SK-N-SH (cell line): ENCODE measurements at regions not wholly inside any gene's neighbourhood (a gene's known extent, or its start where the extent isn't known, plus 50 kb on each side); places are given as distances from the start of the nearest gene placed in this dataset.

Experiments used
- CTCF ChIA-PET: fragments of 300-600, 350-600 bp; formaldehyde crosslinking; extraction: SDS; loops from one replicate; lab custom pipeline; 2021; lab: Yijun Ruan, JAX
- POLR2A ChIA-PET: fragments of 350-600 bp; sonication (Branson Sonifier 250); formaldehyde crosslinking; extraction: SDS; loops from one replicate; lab custom pipeline; 2020; ENCODE audit warnings: antibody characterized with exemption, inconsistent platforms; lab: Yijun Ruan, JAX
- DNase-seq: peaks from one replicate; pipeline ENCODE4 v3.0.0; 2012
- H2AFZ ChIP-seq: fragments of 200-600 bp; sonication (generic); 2 replicates; pipeline ENCODE4 v1.8.1; 2016; ENCODE audit warnings: antibody characterized with exemption, mild to moderate bottlenecking, low read depth
- H3F3A ChIP-seq: fragments of 200-600 bp; sonication (generic); replicated peaks from 2 replicates; pipeline ENCODE3; 2016; ENCODE audit warnings: antibody characterized with exemption, mild to moderate bottlenecking; ENCODE audit not compliant: insufficient read depth
- H3K27ac ChIP-seq, 2 experiments: fragments of 200-500 bp in 1 of 2; fragments of 200-600 bp in 1 of 2; sonication (Bioruptor generic) in 1 of 2; sonication (generic), shearing (Covaris generic) in 1 of 2; 2 replicates each; pipeline versions ENCODE4 v1.5.1 to v1.6.1; 2014 to 2016; ENCODE audit warnings: low read depth in 2 of 2, inconsistent platforms in 1 of 2, low read length in 1 of 2, mild to moderate bottlenecking in 1 of 2, mixed read lengths in 1 of 2
- H3K27me3 ChIP-seq: fragments of 200-600 bp; sonication (generic), shearing (Covaris generic); 2 replicates; pipeline ENCODE4 v1.6.1; 2016; ENCODE audit warnings: mixed run types; ENCODE audit not compliant: insufficient read depth
- H3K36me3 ChIP-seq, 2 experiments: fragments of 200-500 bp in 1 of 2; fragments of 200-600 bp in 1 of 2; sonication (Bioruptor generic) in 1 of 2; sonication (generic) in 1 of 2; replicated peaks in 1 of 2; 2 replicates each; pipeline versions ENCODE3 to v1.5.1; 2014 to 2016; ENCODE audit warnings: low read length in 1 of 2, mild to moderate bottlenecking in 1 of 2; ENCODE audit not compliant: insufficient read depth in 2 of 2, control insufficient read depth in 1 of 2
- H3K4me1 ChIP-seq, 2 experiments: fragments of 200-500 bp in 1 of 2; fragments of 200-600 bp in 1 of 2; sonication (Bioruptor generic) in 1 of 2; sonication (generic), shearing (Covaris generic) in 1 of 2; 2 replicates each; pipeline versions ENCODE4 v1.5.1 to v1.6.1; 2014 to 2016; ENCODE audit warnings: low read depth in 1 of 2, low read length in 1 of 2, mixed run types in 1 of 2; ENCODE audit not compliant: insufficient read depth in 2 of 2, control insufficient read depth in 1 of 2
- H3K4me2 ChIP-seq: fragments of 200-600 bp; sonication (generic), shearing (Covaris generic); 2 replicates; pipeline ENCODE4 v1.6.1; 2017; ENCODE audit warnings: mixed run types
- H3K4me3 ChIP-seq, 2 experiments: fragments of 200-500 bp in 1 of 2; fragments of 200-600 bp in 1 of 2; sonication (Bioruptor generic) in 1 of 2; sonication (generic), shearing (Covaris generic) in 1 of 2; 2 replicates each; pipeline versions ENCODE4 v1.5.1 to v1.8.1; 2014 to 2016; ENCODE audit warnings: low read depth in 2 of 2, inconsistent platforms in 1 of 2, low read length in 1 of 2, mild to moderate bottlenecking in 1 of 2, mixed read lengths in 1 of 2, moderate library complexity in 1 of 2
- H3K79me2 ChIP-seq: fragments of 200-600 bp; sonication (generic); 2 replicates; pipeline ENCODE4 v1.8.1; 2017; ENCODE audit warnings: mild to moderate bottlenecking; ENCODE audit not compliant: insufficient read depth
- H3K9ac ChIP-seq: fragments of 200-600 bp; sonication (generic); 2 replicates; pipeline ENCODE4 v1.6.1; 2017; ENCODE audit warnings: mixed run types
- H3K9me2 ChIP-seq: fragments of 200-600 bp; sonication (generic); 2 replicates; pipeline ENCODE4 v1.6.1; 2017; ENCODE audit warnings: mixed run types
- H3K9me3 ChIP-seq: fragments of 200-600 bp; sonication (generic); 2 replicates; pipeline ENCODE4 v1.6.1; 2017; ENCODE audit warnings: mixed run types, mild to moderate bottlenecking, moderate library complexity
- H4K20me1 ChIP-seq: fragments of 200-600 bp; sonication (generic); 2 replicates; pipeline ENCODE4 v1.6.1; 2017; ENCODE audit warnings: mild to moderate bottlenecking, mixed run types; ENCODE audit not compliant: insufficient read depth
- ELF1 ChIP-seq: IDR thresholded peaks from 2 replicates; pipeline ENCODE4 v1.4.0; 2012
- EZH2phosphoT487 ChIP-seq: fragments of 200-600 bp; sonication (generic); IDR thresholded peaks from 2 replicates; pipeline ENCODE4 v1.6.1; 2017; ENCODE audit warnings: low read depth, mixed run types, mild to moderate bottlenecking, antibody characterized with exemption, moderate library complexity, borderline replicate concordance
- GATA2 ChIP-seq: sonication (generic); formaldehyde crosslinking; IDR thresholded peaks from 2 replicates; pipeline ENCODE4 v1.5.0; 2020; ENCODE audit warnings: mild to moderate bottlenecking, missing genetic modification reagents
- MAX ChIP-seq: IDR thresholded peaks from 2 replicates; pipeline ENCODE4 v1.4.0; 2012; ENCODE audit warnings: low read depth
- MEF2A ChIP-seq: IDR thresholded peaks from 2 replicates; pipeline ENCODE4 v1.4.0; 2012; ENCODE audit warnings: low read depth, borderline replicate concordance
- TEAD4 ChIP-seq: IDR thresholded peaks from 2 replicates; pipeline ENCODE4 v1.4.0; 2012; ENCODE audit warnings: mild to moderate bottlenecking, borderline replicate concordance; ENCODE audit not compliant: insufficient read depth
- USF1 ChIP-seq: IDR thresholded peaks from 2 replicates; pipeline ENCODE4 v1.4.0; 2012; ENCODE audit warnings: low read depth, borderline replicate concordance
- ZBTB33 ChIP-seq: IDR thresholded peaks from 2 replicates; pipeline ENCODE4 v1.4.0; 2012; ENCODE audit warnings: low read depth, borderline replicate concordance
- WGBS: methylation state at CpG from one replicate; pipeline ENCODE4 v1.1.6; 2017; ENCODE audit warnings: low lambda C conversion rate; 5-methylcytosine and 5-hydroxymethylcytosine counted together
- TF ChIP-seq, protein P1 (sequence below): fragments of 200-600 bp; sonication (generic); IDR thresholded peaks from 2 replicates; pipeline ENCODE4 v1.6.1; 2017; ENCODE audit warnings: antibody characterized with exemption, mild to moderate bottlenecking, moderate library complexity
- TF ChIP-seq, protein P2 (sequence below): IDR thresholded peaks from 2 replicates; pipeline ENCODE4; 2012

DNA sequence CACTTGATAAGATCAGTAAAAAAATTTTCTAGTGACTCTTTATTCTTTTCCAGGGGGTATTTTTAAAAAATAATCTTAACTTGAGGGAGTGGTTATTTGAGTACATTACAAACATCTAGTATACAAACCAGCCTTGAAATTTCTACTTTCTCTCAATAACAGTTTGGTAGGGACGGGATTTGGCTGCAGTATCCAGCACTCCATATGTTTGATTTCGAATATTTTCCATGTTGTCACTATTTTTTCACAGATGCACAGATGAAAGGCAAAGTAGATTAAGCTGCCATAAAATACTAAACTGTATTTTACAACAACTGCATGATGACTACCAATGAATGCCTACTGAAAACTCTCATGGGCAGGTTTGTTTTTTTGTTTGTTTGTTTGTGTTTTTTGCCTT lies 225.0 kb downstream of the COX7B2 start:
- ChIA-PET POLR2A (no interaction called here), CTCF (no interaction called here)
- no peaks in the 10 kb centered on the region for H3K4me1 ChIP-seq
- no peak for TF ChIP-seq USF1
- TF ChIP-seq MEF2A = no peak
- TF ChIP-seq ZBTB33 = no peak
- TF ChIP-seq EZH2phosphoT487 = no peak
- TF ChIP-seq, protein P1, sequence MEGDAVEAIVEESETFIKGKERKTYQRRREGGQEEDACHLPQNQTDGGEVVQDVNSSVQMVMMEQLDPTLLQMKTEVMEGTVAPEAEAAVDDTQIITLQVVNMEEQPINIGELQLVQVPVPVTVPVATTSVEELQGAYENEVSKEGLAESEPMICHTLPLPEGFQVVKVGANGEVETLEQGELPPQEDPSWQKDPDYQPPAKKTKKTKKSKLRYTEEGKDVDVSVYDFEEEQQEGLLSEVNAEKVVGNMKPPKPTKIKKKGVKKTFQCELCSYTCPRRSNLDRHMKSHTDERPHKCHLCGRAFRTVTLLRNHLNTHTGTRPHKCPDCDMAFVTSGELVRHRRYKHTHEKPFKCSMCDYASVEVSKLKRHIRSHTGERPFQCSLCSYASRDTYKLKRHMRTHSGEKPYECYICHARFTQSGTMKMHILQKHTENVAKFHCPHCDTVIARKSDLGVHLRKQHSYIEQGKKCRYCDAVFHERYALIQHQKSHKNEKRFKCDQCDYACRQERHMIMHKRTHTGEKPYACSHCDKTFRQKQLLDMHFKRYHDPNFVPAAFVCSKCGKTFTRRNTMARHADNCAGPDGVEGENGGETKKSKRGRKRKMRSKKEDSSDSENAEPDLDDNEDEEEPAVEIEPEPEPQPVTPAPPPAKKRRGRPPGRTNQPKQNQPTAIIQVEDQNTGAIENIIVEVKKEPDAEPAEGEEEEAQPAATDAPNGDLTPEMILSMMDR = no peak
- H3K9me2 ChIP-seq = no peaks in the 10 kb centered on the region
- H2AFZ ChIP-seq = no peak overlapping the region
- H3K4me3 ChIP-seq = no peak overlapping the region
- no peaks in the 10 kb centered on the region for H3F3A ChIP-seq
- H3K36me3 ChIP-seq = no peaks in the 10 kb centered on the region
- H3K9me3 ChIP-seq = no peaks in the 10 kb centered on the region
- H3K27ac ChIP-seq = no peak overlapping the region
- no peaks in the 10 kb centered on the region for H3K27me3 ChIP-seq
- no peak for DNase-seq
- no peak overlapping the region for H3K9ac ChIP-seq
- H3K79me2 ChIP-seq = no peaks in the 10 kb centered on the region
- no peak overlapping the region for H3K4me2 ChIP-seq
- H4K20me1 ChIP-seq = no peaks in the 10 kb centered on the region
- WGBS = 0% methylated on average over 2 of the region's 2 CpGs

- TF ChIP-seq, protein P2, sequence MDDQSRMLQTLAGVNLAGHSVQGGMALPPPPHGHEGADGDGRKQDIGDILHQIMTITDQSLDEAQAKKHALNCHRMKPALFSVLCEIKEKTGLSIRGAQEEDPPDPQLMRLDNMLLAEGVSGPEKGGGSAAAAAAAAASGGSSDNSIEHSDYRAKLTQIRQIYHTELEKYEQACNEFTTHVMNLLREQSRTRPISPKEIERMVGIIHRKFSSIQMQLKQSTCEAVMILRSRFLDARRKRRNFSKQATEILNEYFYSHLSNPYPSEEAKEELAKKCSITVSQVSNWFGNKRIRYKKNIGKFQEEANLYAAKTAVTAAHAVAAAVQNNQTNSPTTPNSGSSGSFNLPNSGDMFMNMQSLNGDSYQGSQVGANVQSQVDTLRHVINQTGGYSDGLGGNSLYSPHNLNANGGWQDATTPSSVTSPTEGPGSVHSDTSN = no peak
- TF ChIP-seq MEF2A = no peak
- no peak for TF ChIP-seq ELF1
- TF ChIP-seq MAX = no peak
- TF ChIP-seq GATA2 = no peak
- TF ChIP-seq, protein P1 = no peak
- TF ChIP-seq TEAD4 = no peak
- TF ChIP-seq, all 33 proteins: peak for 0
- ChIA-PET POLR2A (no interaction called here), CTCF (no interaction called here)
- Histone ChIP-seq H3K9me2 (no peaks in the 10 kb centered on the region), H2AFZ (no peak overlapping the region), H3K9me3 (no peaks in the 10 kb centered on the region), H3K4me1 (no peaks in the 10 kb centered on the region), H3F3A (no peaks in the 10 kb centered on the region), H3K27me3 (no peaks in the 10 kb centered on the region), H3K9ac (no peak overlapping the region), H3K4me2 (no peak overlapping the region), H3K36me3 (no peaks in the 10 kb centered on the region), H4K20me1 (no peaks in the 10 kb centered on the region), H3K27ac (no peak overlapping the region), H3K4me3 (no peak overlapping the region), H3K79me2 (no peaks in the 10 kb centered on the region)
- DNase-seq = no peak
- 28% methylated on average over 1 of the region's 1 CpG for WGBS
Measured at GRCh38 chr4:46676364-46676763, 232.7 kb downstream of the COX7B2 start.
